DOHH2 (cell line): ENCODE measurements at regions not wholly inside any gene's neighbourhood (a gene's known extent, or its start where the extent isn't known, plus 50 kb on each side); places are given as distances from the start of the nearest gene placed in this dataset.

Experiments
- CTCF ChIP-seq: fragments of 200-600 bp; sonication (generic); IDR thresholded peaks from one replicate; pipeline ENCODE4 v1.5.1; 2014; ENCODE audit warnings: antibody characterized with exemption, mild to moderate bottlenecking, low read depth, low read length; ENCODE audit not compliant: poor library complexity, severe bottlenecking
- EZH2phosphoT487 ChIP-seq: fragments of 200-600 bp; sonication (generic); IDR thresholded peaks from 2 replicates; pipeline ENCODE4 v1.6.1; 2017; ENCODE audit warnings: borderline replicate concordance, mild to moderate bottlenecking, antibody characterized with exemption, low read length, moderate library complexity, mixed read lengths

- no peak for TF ChIP-seq CTCF
- no peak for TF ChIP-seq EZH2phosphoT487
Observed at GRCh38 chr4:175405961-175406360, 406.1 kb downstream of the GPM6A start.
